HG02870 (cell line): ENCODE measurements at regions not wholly inside any gene's neighbourhood (a gene's known extent, or its start where the extent isn't known, plus 50 kb on each side); places are given as distances from the start of the nearest gene placed in this dataset.
"Not testable (repeated sequence)": the region's sequence is repeated elsewhere in the genome, so short reads cannot be mapped to it uniquely, and the experiment has no call there.

Source experiments
- ATAC-seq: cut with Tn5 transposase; IDR thresholded peaks from one replicate; pipeline ENCODE4 v1.9.1; 2021; ENCODE audit warnings: mild to moderate bottlenecking, moderate library complexity; ENCODE audit not compliant: unreplicated experiment

- no peak for ATAC-seq
Measured at GRCh38 chr5:51802551-51803184, 419.4 kb downstream of the ISL1 start.

- no peak for ATAC-seq
Measured at GRCh38 chr5:51806677-51807076, 423.4 kb downstream of the ISL1 start.

- ATAC-seq = no peak
Measured at GRCh38 chr5:51810592-51810991, 427.3 kb downstream of the ISL1 start.

GRCh38 chr5:51811883-51812471 is 428.7 kb downstream of the ISL1 start:
- ATAC-seq = no peak

GRCh38 chr5:51814817-51815216 is 431.6 kb downstream of the ISL1 start:
- ATAC-seq = not testable (repeated sequence)

GRCh38 chr5:51816427-51816826 is 433.2 kb downstream of the ISL1 start:
- no peak for ATAC-seq

GRCh38 chr5:51821697-51822096 is 438.4 kb downstream of the ISL1 start:
- no peak for ATAC-seq

GRCh38 chr5:51829230-51829629 is 446.0 kb downstream of the ISL1 start:
- ATAC-seq = no peak

- ATAC-seq = no peak
Measured at GRCh38 chr5:51829691-51830090, 446.4 kb downstream of the ISL1 start.

- ATAC-seq = no peak
Measured at GRCh38 chr5:51832934-51833470, 449.8 kb downstream of the ISL1 start.

GRCh38 chr5:51838459-51838858 is 455.2 kb downstream of the ISL1 start:
- ATAC-seq = no peak

- no peak for ATAC-seq
Measured at GRCh38 chr5:51843893-51844292, 460.6 kb downstream of the ISL1 start.

GRCh38 chr5:51846015-51846414 is 462.8 kb downstream of the ISL1 start:
- no peak for ATAC-seq

- ATAC-seq = no peak
Measured at GRCh38 chr5:51859624-51860023, 476.4 kb downstream of the ISL1 start.

- ATAC-seq = no peak
Measured at GRCh38 chr5:51860532-51861018, 477.3 kb downstream of the ISL1 start.

- no peak for ATAC-seq
Measured at GRCh38 chr5:51872144-51872543, 488.9 kb downstream of the ISL1 start.

GRCh38 chr5:51881901-51882300 is 498.7 kb downstream of the ISL1 start:
- no peak for ATAC-seq

- ATAC-seq = no peak
Measured at GRCh38 chr5:51882647-51883046, 499.4 kb downstream of the ISL1 start.

- ATAC-seq = no peak
Measured at GRCh38 chr5:51889703-51890102, 506.5 kb downstream of the ISL1 start.

- no peak for ATAC-seq
Measured at GRCh38 chr5:51890435-51891116, 507.3 kb downstream of the ISL1 start.

GRCh38 chr5:51892680-51893079 is 509.4 kb downstream of the ISL1 start:
- ATAC-seq = no peak

- ATAC-seq = no peak
Measured at GRCh38 chr5:51895834-51896233, 512.6 kb downstream of the ISL1 start.
